ENCODE measurements at regions not wholly inside any gene's neighbourhood (a gene's known extent, or its start where the extent isn't known, plus 50 kb on each side); places are given as distances from the start of the nearest gene placed in this dataset.

GRCh38 chr2:196435189-196435588, 204.3 kb upstream of the CCDC150 start:
- no peaks in the 10 kb centered on the region for H3K27me3 Mint-ChIP-seq (ENCODE audit: insufficient read depth, low read depth, poor library complexity)
- Histone ChIP-seq H3F3A (replicated peaks; ENCODE audit: low read depth) (no peaks in the 10 kb centered on the region), H3K4me2 (no peak overlapping the region), H3K4me3 (no peak overlapping the region), H4K20me1 (replicated peaks; ENCODE audit: insufficient read depth) (no peaks in the 10 kb centered on the region), H3K36me3 (ENCODE audit: insufficient read depth) (no peaks in the 10 kb centered on the region), H3K27ac (ENCODE audit: low read depth) (no peak overlapping the region), H3K9me2 (ENCODE audit: insufficient read depth) (no peaks in the 10 kb centered on the region), H3K4me1 (ENCODE audit: insufficient read depth) (no peaks in the 10 kb centered on the region), H2AFZ (no peak overlapping the region), H3K79me2 (replicated peaks; ENCODE audit: insufficient read depth) (no peaks in the 10 kb centered on the region), H3K27me3 (ENCODE audit: insufficient read depth) (no peaks in the 10 kb centered on the region)
- DNase-seq (ENCODE audit: low spot score) (no peak), ATAC-seq (no peak)
- H3K27ac Mint-ChIP-seq = no peak overlapping the region
- no peaks in the 10 kb centered on the region for H3K36me3 Mint-ChIP-seq (ENCODE audit: low read depth)
- H3K4me1 Mint-ChIP-seq = no peaks in the 10 kb centered on the region; the same call in 2 of the 3 replicates
- H3K4me3 Mint-ChIP-seq = no peak overlapping the region
- TF ChIP-seq JUNB (IDR thresholded peaks at IDR 0.05; ENCODE audit: unreplicated experiment) (no peak), CTCF (conservative IDR thresholded peaks at IDR 0.05; ENCODE audit: low read depth in 2 of 2) (no peak), STAT1 (IDR thresholded peaks at IDR 0.05; ENCODE audit: unreplicated experiment) (no peak), CREB1 (CRISPR knock-in tag; IDR thresholded peaks at IDR 0.05; ENCODE audit: low read depth) (no peak), NANOG (IDR thresholded peaks at IDR 0.05; ENCODE audit: borderline replicate concordance) (no peak), EZH2 (IDR thresholded peaks at IDR 0.05; ENCODE audit: low read depth, unreplicated experiment) (no peak), ZNF114 (CRISPR knock-in tag; IDR thresholded peaks at IDR 0.05) (no peak), POLR2AphosphoS5 (IDR thresholded peaks at IDR 0.05; ENCODE audit: low read depth) (no peak), EZH2phosphoT487 (IDR thresholded peaks at IDR 0.05; ENCODE audit: unreplicated experiment) (no peak), ZNF331 (CRISPR knock-in tag; IDR thresholded peaks at IDR 0.05; ENCODE audit: low read depth) (no peak), REST (IDR thresholded peaks at IDR 0.05; ENCODE audit: unreplicated experiment) (no peak)
- H3K9me3 Mint-ChIP-seq = no peaks in the 10 kb centered on the region

GRCh38 chr2:196437626-196438025, 201.9 kb upstream of the CCDC150 start:
- no peaks in the 10 kb centered on the region for H3K36me3 ChIP-seq (ENCODE audit: insufficient read depth)
- ATAC-seq (no peak), DNase-seq (ENCODE audit: low spot score) (no peak)
- Mint-ChIP-seq H3K27ac (no peak overlapping the region), H3K27me3 (ENCODE audit: insufficient read depth, low read depth, poor library complexity) (no peaks in the 10 kb centered on the region), H3K4me1 (no peaks in the 10 kb centered on the region; the same call in 2 of the 3 replicates), H3K4me3 (no peak overlapping the region), H3K9me3 (no peaks in the 10 kb centered on the region), H3K36me3 (ENCODE audit: low read depth) (no peaks in the 10 kb centered on the region)
- H3K9me2 ChIP-seq (ENCODE audit: insufficient read depth) = no peaks in the 10 kb centered on the region
- H2AFZ ChIP-seq = no peak overlapping the region
- no peaks in the 10 kb centered on the region for H3K79me2 ChIP-seq (replicated peaks; ENCODE audit: insufficient read depth)
- H3K27ac ChIP-seq (ENCODE audit: low read depth) = no peak overlapping the region
- no peak overlapping the region for H3K4me2 ChIP-seq
- no peaks in the 10 kb centered on the region for H4K20me1 ChIP-seq (replicated peaks; ENCODE audit: insufficient read depth)
- H3F3A ChIP-seq (replicated peaks; ENCODE audit: low read depth) = no peaks in the 10 kb centered on the region
- H3K4me1 ChIP-seq (ENCODE audit: insufficient read depth) = no peaks in the 10 kb centered on the region
- no peak overlapping the region for H3K4me3 ChIP-seq
- no peaks in the 10 kb centered on the region for H3K27me3 ChIP-seq (ENCODE audit: insufficient read depth)
- TF ChIP-seq ZNF462 (CRISPR knock-in tag; IDR thresholded peaks at IDR 0.05) = no peak
- no peak for TF ChIP-seq JUNB (IDR thresholded peaks at IDR 0.05; ENCODE audit: unreplicated experiment)
- TF ChIP-seq EZH2 (IDR thresholded peaks at IDR 0.05; ENCODE audit: low read depth, unreplicated experiment) = no peak

Measured in GM23338 (cell line).